ENCODE measurements at regions not wholly inside any gene's neighbourhood (a gene's known extent, or its start where the extent isn't known, plus 50 kb on each side); places are given as distances from the start of the nearest gene placed in this dataset.

DNA sequence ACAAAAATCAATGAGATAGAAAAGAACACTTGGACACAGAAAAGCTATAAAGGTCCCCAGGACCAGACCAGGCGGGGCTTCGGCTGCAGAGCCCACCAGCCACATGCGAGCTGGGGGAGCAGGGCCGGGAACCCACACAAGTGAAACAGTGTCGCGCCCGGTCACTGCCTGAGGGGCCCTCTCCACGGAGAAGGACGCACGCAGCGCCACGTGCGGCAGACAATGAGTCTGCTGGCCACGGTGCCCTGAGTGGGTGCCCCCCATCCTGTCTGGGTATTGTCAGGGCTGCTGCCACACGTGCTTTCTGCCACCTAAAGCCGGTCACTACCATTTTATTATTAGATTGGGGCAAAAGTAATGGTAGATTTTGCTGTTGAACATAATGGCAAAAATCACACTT lies 207.9 kb upstream of the HDAC4 start:
- no peak for DNase-seq

GRCh38 chr2:239608260-239608659 lies 207.4 kb upstream of the HDAC4 start:
- no peak for DNase-seq

DNA sequence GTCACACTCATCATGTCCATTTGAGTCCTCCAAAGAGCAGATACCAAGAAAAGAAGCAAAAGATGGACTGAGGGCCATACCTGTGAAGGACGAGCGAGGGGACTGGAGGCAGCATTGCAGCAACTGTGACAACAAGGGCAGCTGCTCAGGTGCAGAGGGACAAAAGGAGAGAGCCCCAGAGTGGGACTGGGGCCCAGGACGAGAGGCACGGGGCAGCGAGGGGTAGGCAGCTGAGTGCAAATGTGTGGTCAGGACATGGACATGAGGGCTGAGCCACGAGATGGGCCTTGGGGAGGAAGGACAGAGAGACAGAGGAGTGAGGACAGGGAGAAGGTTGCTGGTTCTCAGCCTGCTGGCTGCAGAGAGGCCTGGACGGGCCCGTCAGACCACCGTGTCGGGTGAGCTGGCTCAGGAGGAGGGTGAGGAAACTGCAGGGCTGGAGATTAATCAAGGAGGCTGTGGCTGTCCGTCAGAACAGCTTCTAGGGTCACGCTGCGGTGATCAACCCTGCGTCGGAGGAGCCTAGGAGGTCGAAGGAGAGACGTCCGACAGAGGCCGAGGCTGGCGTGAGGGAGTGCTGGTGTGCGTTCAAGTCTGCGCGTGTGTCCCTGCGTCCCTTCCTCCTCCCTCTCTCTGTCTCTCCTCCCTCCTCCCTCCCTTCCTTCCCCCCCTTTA lies 206.8 kb upstream of the HDAC4 start:
- no peak for DNase-seq

- no peak for DNase-seq
Measured at GRCh38 chr2:239606741-239607516, 206.1 kb upstream of the HDAC4 start.

DNA sequence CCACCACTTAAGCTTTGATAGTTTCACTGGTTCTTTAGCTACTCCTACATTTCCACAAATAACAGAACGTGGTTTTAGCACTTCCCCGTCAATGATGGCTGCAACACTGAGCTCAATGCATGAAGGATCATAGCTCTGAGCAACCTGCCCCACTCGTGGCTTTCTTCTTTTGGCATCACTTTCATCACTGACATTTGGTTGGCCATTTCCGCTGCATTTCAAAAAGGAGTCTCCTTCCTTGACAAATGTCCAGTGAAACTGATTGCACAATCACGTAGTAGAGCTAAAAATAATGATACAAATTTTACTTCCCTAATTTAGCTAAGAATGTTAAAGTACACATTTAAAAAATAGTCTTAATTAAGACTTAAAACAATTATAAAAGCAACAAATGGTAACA lies 205.2 kb upstream of the HDAC4 start:
- DNase-seq, result no peak

DNA sequence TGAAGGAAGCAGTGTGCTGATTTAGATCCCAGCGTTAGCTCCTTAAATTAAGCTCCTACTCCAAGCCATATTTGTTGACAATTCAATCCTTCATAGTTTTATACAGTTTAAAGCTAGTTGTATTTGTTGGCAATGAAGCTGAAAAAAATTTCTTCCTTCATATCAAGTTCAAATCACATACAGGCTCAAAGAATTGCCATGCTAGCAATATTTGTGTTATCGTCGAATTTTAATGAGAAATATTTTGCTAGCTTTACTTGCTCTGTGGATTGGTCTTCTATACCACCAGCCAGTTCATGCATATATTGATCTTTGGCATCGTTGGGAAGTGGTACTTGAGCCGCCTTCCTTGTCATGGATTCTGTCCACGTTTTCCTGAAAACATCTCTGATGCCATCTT lies 204.6 kb upstream of the HDAC4 start:
- DNase-seq, result no peak

- DNase-seq, result no peak
Measured at GRCh38 chr2:239604861-239605260, 204.0 kb upstream of the HDAC4 start.

DNA sequence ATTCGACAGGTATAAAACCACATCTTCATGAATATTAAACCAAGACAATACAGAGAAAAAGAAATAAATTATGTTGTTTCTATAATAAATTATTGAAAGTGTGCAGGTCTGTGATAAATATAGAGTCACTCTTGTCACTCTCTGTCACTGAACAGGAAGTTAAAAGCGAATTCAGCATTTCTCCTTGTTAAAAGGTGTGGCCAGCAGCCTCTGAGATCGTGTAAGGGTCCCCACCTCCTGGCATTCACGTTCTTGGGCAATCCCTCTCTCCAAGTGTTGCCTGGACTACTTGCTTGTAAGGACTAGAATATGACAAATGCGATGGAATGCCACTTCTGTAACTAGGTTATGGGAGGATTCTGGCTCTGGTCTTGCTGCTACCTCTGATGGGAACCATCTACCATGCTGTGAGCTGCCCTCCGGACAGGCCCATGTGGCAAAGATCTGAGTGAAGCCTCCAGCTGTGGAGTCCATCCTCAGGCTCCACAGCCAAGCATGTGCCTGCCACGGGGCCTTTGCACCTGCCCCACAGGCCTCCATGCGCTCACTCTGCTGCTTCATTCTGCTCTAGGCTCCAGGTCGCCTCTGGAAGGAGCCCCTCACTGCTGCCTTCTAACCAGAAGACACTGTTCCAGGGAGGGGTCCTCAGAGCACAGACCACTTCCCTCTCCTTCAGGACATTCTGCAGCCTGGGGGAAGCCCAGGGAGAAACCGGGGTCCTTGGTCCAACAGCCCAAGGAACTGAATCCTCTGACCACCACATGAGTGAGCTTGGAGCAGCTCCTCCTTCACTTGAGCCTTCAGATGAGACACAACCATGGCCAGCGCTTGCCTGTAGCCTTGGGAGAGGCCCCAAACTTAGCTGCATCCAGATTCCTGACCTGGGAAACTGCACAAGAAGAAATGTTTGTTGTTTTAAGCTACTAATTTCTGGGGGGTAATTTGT lies 202.9 kb upstream of the HDAC4 start:
- no peak for DNase-seq

DNA sequence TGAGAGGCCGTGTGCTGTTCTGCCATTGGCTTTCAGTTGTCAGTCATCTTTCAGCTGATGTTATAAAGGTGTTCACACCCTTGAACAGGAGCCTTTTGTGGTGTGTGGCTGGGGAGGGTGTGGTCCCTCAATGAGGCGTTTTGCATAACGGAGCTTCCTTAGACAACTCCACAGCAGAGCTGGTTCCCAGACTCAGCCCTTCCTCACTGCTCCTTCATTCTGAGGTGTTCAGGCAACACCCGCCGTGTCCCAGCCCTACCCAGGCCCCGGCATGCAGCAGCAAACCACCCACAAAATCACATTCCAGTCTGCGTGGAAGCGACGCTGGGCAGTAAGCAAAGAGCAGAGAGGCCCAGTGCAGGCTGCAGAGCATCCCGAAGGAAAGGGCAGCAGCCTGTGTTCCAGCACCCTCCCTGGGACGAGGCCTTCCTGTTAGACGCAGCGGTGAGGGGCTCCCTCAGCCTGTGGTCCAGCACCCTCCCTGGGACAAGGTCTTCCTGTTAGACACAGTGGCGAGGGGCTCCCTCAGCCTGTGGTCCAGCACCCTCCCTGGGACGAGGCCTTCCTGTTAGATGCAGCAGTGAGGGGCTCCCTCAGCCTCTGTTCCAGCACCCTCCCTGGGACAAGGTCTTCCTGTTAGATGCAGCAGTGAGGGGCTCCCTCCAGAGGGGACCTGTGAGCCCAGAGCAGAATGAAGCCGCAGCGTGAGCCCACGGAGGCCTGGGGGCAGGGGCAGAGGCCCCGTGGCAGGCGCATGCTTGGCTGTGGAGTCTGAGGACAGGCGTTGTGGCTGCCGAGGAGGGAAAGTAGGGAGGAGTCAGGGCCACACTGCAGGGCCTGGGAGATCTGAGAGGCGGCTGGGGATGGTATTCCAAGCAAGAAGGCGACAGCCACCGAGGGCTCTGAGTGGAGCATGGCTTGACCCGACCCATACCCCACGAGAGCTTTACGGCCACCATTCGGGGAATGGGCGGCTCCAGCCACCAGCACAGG lies 201.8 kb upstream of the HDAC4 start:
- no peak for DNase-seq

DNA sequence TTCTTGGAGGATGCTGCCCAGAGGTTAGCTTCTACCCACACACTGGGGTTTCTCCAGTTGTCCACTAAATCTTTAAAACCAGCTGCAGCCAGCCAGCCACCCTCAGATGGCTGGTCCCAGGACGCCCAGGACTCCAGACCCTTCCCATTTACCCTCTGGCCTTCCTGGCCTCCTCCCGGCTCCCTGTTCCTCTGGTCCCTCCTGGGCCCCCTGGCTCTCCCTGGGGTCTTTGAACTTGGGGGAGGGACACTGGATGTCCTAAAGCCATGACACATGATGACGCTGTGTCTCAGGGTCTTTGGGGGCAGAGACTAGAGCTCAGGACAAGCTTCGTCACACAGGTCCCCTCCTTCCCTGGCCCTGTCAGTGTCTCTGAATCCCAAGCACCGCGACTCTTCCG lies 201.1 kb upstream of the HDAC4 start:
- DNase-seq, result no peak

- DNase-seq, result no peak
Measured at GRCh38 chr2:239601201-239601851, 200.5 kb upstream of the HDAC4 start.

DNA sequence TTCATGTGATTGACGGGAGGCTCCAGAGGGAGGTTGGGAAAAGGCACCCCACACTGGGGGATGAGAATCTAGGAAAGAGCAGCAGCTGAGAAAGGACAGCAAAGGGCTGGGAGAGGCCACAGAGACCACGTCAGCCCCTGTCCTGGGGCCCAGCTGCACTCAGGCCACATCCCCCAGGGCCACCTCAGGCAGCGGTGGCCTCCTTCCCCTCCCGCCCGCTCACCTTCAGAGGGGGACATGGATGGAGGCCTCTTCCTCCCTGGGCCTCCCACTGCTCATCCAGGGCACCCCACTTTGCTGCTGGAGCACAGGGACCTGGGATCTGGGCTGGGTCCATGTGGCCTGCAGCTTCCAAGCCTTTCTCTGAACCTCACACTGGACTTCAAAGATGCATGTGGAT lies 199.8 kb upstream of the HDAC4 start:
- DNase-seq, result no peak

GRCh38 chr2:239600001-239600593 lies 199.3 kb upstream of the HDAC4 start:
- no peak for DNase-seq

DNA sequence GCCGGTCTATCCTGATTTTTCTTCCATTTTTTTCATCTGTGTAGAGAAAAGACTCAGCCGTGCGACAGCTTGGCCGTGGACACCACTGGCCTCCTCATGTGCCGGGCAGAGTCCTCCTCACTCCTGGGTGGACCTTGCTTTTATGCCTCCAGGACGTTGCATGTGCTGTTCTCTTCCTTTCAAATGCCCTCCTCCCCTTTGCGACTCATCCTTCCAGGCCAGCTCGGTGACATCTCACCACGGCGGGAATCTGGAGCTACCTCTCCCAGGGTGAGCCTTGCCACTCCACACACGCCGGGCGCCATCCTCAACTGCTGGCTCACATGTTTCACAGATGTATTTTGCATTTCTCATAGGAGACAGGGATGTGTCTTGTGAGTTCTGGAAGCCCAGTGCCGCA lies 198.5 kb upstream of the HDAC4 start:
- no peak for DNase-seq

GRCh38 chr2:239598732-239599090 lies 197.9 kb upstream of the HDAC4 start:
- no peak for DNase-seq

- no peak for DNase-seq
Measured at GRCh38 chr2:239598011-239598731, 197.4 kb upstream of the HDAC4 start.

DNA sequence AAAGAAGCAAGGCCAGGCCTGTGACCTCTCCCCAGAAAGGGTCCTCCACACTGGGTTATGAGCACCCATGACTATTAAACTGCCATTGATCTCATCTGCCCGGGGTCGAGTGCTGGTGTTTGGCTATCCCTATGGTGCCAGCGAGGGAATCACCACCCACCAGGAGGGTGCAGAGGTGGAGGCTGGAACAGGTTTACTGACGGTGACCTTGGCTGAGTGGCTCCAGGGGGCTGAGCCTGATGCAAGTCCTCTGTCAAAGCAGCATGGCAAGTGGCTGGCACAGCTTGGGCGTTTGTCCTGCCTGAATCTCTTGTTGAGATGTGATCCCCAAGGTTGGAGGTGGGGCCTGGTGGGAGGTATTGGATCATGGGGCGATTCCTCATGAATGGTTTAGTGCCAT lies 196.4 kb upstream of the HDAC4 start:
- DNase-seq, result no peak

DNA sequence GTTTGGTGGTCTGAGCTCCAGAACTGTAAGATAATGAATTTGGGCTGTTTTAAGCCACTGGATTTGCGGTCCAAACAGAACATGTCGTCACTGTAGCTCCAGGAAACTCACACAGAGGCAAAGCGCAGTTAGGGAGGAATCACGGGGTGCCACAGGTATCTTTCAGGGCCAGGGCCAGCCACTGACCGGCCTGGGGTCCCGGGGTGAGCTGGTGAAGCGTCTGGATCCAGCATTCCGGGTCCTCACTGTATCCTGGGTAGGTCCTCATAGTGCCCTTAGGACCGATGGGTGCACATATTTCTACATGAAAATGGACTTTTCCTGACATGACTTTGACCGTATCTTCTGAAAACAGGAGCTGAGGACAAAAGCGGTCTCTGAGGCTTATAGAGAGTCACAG lies 196.0 kb upstream of the HDAC4 start:
- no peak for DNase-seq

DNA sequence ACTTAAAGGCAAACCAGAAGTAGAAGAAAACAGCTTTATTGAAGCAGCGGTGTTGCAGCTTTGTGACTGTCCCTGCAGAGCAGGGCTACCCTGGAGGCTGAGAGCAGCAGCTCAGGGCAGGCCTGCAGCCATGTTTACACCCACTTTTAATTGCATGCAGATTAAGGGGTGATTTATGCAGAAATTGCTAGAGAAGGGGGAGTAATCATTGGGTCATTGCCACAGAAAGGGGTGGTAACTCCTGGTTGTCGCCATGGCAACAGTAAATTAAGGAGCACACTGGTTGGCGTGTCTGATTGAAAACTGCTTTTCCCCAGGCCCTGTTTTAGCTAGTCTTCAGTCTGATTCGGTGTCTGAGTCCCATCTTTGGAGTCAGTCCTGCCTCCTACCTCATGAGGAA lies 195.4 kb upstream of the HDAC4 start:
- DNase-seq, result no peak

DNA sequence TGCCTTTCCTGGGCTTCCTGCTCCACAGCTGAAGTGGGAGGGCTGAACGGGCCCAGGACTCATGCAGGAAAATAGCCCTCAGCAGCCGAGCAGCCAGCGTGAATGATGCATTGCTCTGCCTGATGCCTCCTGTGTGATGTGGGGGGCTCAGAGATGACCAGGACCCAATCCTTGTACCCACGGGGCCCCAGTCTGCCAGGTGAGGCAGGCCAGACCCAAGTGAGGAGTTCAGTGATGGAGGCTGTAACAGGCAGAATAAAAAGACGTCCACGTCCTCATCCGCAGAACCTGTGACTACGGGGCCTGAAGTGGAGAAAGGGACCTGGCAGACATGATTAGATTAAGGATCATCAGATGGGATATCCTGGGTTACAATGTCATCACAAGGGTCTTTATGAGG lies 194.9 kb upstream of the HDAC4 start:
- no peak for DNase-seq
